Testis (tissue), 2 donors: ENCODE measurements at regions not wholly inside any gene's neighbourhood (a gene's known extent, or its start where the extent isn't known, plus 50 kb on each side); places are given as distances from the start of the nearest gene placed in this dataset.

Source experiments
- DNase-seq: peaks from one replicate; pipeline ENCODE4 v3.0.0-alpha.2; 2019
- H3K27ac ChIP-seq, 2 donors: fragments of 200-600 bp; sonication (generic); one replicate each; pipeline ENCODE4 v1.5.1; 2019
- H3K27me3 ChIP-seq: fragments of 200-600 bp; sonication (generic); one replicate; pipeline ENCODE4 v1.5.1; 2019
- H3K36me3 ChIP-seq: fragments of 200-600 bp; sonication (generic); one replicate; pipeline ENCODE4 v1.5.1; 2017; ENCODE audit warnings: low read depth; ENCODE audit errors: missing control alignments
- H3K4me1 ChIP-seq: fragments of 200-600 bp; sonication (generic); one replicate; pipeline ENCODE4 v1.5.1; 2019
- H3K4me3 ChIP-seq, 2 donors: fragments of 200-600 bp; sonication (generic); one replicate each; pipeline ENCODE4 v1.5.1; 2017 to 2019
- H3K9me3 ChIP-seq: fragments of 200-600 bp; sonication (generic); one replicate; pipeline ENCODE4 v1.5.1; 2017
- CTCF ChIP-seq, 3 experiments: fragments of 450-650 bp in 2 of 3; fragments of 200-600 bp in 1 of 3; sonication (generic) in 1 of 3; IDR thresholded peaks; one replicate each; pipeline ENCODE4 v1.5.1; 2016 to 2019; ENCODE audit warnings: antibody characterized with exemption in 3 of 3, mild to moderate bottlenecking in 2 of 3, moderate library complexity in 1 of 3
- POLR2A ChIP-seq: fragments of 450-650 bp; IDR thresholded peaks from one replicate; pipeline ENCODE4 v1.6.1; 2017; ENCODE audit warnings: antibody characterized with exemption, mild to moderate bottlenecking, moderate library complexity
- WGBS, 2 donors: methylation state at CpG; one replicate each; pipeline ENCODE4 v1.1.5; 2018; 5-methylcytosine and 5-hydroxymethylcytosine counted together
- intact Hi-C: fragments of 100-400 bp; cut with DNase I; formaldehyde crosslinking; loops from one replicate; pipeline ENCODE4 v1.15.1; 2023; ENCODE audit warnings: low total_unique reads

- H3K9me3 ChIP-seq = no peaks in the 10 kb centered on the region
- H3K4me3 ChIP-seq = no peak overlapping the region
- H3K36me3 ChIP-seq = no peaks in the 10 kb centered on the region
- no peaks in the 10 kb centered on the region for H3K4me1 ChIP-seq
- DNase-seq = no peak
- no peak overlapping the region for H3K27ac ChIP-seq
- intact Hi-C loops = no loop called here
- no peak for TF ChIP-seq CTCF (IDR thresholded peaks at IDR 0.05)
- TF ChIP-seq POLR2A = no peak
- no peaks in the 10 kb centered on the region for H3K27me3 ChIP-seq
These were observed 140.9 kb upstream of the CYP1B1 start for GRCh38 chr2:38216886-38217285.

- no peak for DNase-seq
- no peaks in the 10 kb centered on the region for H3K36me3 ChIP-seq
These were observed 140.0 kb upstream of the CYP1B1 start for GRCh38 chr2:38215993-38216392.

GRCh38 chr2:38215522-38215921 is 139.6 kb upstream of the CYP1B1 start:
- intact Hi-C loops = no loop called here
- Histone ChIP-seq H3K36me3 (no peaks in the 10 kb centered on the region), H3K27ac (no peak overlapping the region), H3K9me3 (no peaks in the 10 kb centered on the region), H3K27me3 (no peaks in the 10 kb centered on the region), H3K4me3 (no peak overlapping the region), H3K4me1 (no peaks in the 10 kb centered on the region)
- 90 to 91% methylated on average over 2 of the region's 2 CpGs for WGBS, 2 donors
- DNase-seq = no peak
- TF ChIP-seq POLR2A = no peak
- no peak for TF ChIP-seq CTCF (IDR thresholded peaks at IDR 0.05)

More at GRCh38 chr2:38215993-38216392, 140.0 kb upstream of the CYP1B1 start:
- Histone ChIP-seq H3K9me3 (no peaks in the 10 kb centered on the region), H3K27me3 (no peaks in the 10 kb centered on the region), H3K4me3 (no peak overlapping the region), H3K27ac (no peak overlapping the region), H3K4me1 (no peaks in the 10 kb centered on the region)
- intact Hi-C loops = no loop called here
- no peak for TF ChIP-seq CTCF (IDR thresholded peaks at IDR 0.05)
- TF ChIP-seq POLR2A = no peak

GRCh38 chr2:38214209-38214717 is 138.3 kb upstream of the CYP1B1 start:
- 80 to 89% methylated on average over 5 of the region's 5 CpGs for WGBS, 2 donors
- Histone ChIP-seq H3K36me3 (no peaks in the 10 kb centered on the region), H3K9me3 (no peaks in the 10 kb centered on the region), H3K4me3 (no peak overlapping the region), H3K27me3 (no peaks in the 10 kb centered on the region), H3K4me1 (no peaks in the 10 kb centered on the region), H3K27ac (no peak overlapping the region)
- no peak for DNase-seq
- intact Hi-C loops = no loop called here
- no peak for TF ChIP-seq CTCF (IDR thresholded peaks at IDR 0.05)

GRCh38 chr2:38213619-38214167 is 137.7 kb upstream of the CYP1B1 start:
- intact Hi-C loops = no loop called here
- Histone ChIP-seq H3K36me3 (no peaks in the 10 kb centered on the region), H3K9me3 (no peaks in the 10 kb centered on the region), H3K27ac (no peak overlapping the region), H3K4me1 (no peaks in the 10 kb centered on the region), H3K4me3 (no peak overlapping the region), H3K27me3 (no peaks in the 10 kb centered on the region)
- TF ChIP-seq CTCF (IDR thresholded peaks at IDR 0.05) (no peak), POLR2A (no peak)
- no peak for DNase-seq
- WGBS, 2 donors = 80 to 82% methylated on average over 4 of the region's 4 CpGs
